HG03066 (cell line): ENCODE measurements at regions not wholly inside any gene's neighbourhood (a gene's known extent, or its start where the extent isn't known, plus 50 kb on each side); places are given as distances from the start of the nearest gene placed in this dataset.
A peak's percentile ranks its signal among the peaks of the same experiment; 100 is the strongest.

Experiments used
- ATAC-seq: cut with Tn5 transposase; IDR thresholded peaks from one replicate; pipeline ENCODE4 v1.9.1; 2021; ENCODE audit warnings: low read depth; ENCODE audit not compliant: unreplicated experiment

- no peak for ATAC-seq
These were observed 399.4 kb upstream of the ITGA1 start for GRCh38 chr5:52388349-52388748.

- no peak for ATAC-seq
These were observed 395.4 kb upstream of the ITGA1 start for GRCh38 chr5:52392321-52392720.

- ATAC-seq: no peak
These were observed 377.9 kb upstream of the ITGA1 start for GRCh38 chr5:52409835-52410234.

GRCh38 chr5:52419357-52419756 lies 368.4 kb upstream of the ITGA1 start:
- ATAC-seq: no peak

DNA sequence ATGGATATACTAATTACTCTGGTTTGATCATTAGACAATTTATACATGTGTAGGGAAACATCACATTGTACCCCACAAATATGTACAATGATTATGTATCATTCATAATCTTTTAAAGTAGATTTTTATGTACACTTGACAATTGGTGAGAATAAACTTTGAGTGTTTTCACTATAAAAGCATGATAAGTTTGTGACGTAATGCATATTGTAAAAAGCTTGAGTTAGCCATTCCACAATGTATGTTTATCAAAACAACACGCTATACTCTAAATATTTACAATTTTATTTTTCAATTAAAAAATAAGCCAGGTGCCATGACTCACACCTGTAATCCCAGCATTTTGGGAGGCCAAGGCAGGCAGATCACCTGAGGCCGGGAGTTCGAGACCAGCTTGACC lies 360.1 kb upstream of the ITGA1 start:
- ATAC-seq: no peak

- ATAC-seq: no peak
These were observed 358.7 kb upstream of the ITGA1 start for GRCh38 chr5:52428977-52429489.

GRCh38 chr5:52441768-52442167 lies 345.9 kb upstream of the ITGA1 start:
- no peak for ATAC-seq

- no peak for ATAC-seq
These were observed 344.5 kb upstream of the ITGA1 start for GRCh38 chr5:52443187-52443586.

DNA sequence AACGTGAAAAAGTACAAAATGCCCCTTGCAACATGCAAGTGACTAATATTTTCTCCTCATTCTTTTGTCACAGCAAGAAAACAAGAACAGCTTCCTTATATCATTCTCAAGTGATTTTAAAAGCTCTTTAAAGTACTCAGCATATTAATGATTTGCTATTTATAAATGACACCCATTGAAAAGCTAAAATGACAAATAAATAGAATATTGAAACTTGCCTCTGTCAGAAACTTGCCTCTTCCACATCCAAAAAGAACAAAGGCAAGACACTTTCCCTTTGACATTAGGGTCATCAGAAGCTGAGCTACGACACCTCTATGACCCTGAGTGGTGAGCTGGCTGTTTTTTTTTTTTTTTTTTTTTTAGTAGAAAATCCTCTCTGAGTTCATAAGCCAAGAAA lies 339.6 kb upstream of the ITGA1 start:
- ATAC-seq: no peak

DNA sequence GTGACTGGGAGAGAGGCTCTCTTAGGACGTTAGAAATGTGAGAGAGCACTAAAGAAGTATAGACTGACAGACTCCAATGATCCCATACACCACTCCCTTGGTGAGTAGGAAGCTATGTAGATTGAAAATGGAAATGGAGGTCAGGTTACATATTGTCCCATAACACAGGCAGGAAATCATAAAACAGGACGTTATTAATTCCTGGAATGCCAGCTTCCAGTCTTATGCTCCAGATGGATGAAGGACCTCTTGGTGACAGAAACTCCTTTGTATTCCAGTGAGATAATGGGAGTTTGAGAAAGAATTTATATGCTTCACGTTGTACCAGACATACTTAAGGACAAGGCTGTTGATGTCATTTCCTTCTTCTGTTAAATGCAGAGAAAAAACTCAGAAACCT lies 338.2 kb upstream of the ITGA1 start:
- ATAC-seq: no peak

GRCh38 chr5:52452098-52452497 lies 335.6 kb upstream of the ITGA1 start:
- ATAC-seq: no peak

- ATAC-seq: no peak
These were observed 334.5 kb upstream of the ITGA1 start for GRCh38 chr5:52453176-52453575.

- no peak for ATAC-seq
These were observed 331.8 kb upstream of the ITGA1 start for GRCh38 chr5:52455920-52456319.

DNA sequence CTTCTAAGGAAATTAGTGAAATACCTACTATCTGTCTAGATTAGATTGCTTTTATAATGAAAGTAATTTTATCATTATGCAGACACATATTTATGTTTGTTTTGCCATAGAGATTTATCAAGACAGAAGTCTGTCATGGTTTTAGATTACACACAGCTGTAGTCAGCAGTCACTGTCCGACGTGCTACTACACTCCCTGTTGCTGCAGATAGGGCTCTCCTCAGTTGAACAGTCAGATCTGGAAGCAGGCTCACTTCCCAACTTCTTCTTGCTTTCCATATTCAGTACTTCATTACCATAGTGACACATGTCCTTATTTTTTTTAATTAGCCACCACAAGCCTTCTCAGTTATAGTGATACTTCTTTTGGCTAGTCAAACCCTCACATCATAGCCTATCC lies 329.9 kb upstream of the ITGA1 start:
- ATAC-seq: no peak

- no peak for ATAC-seq
These were observed 321.6 kb upstream of the ITGA1 start for GRCh38 chr5:52466113-52466512.

- no peak for ATAC-seq
These were observed 320.8 kb upstream of the ITGA1 start for GRCh38 chr5:52466749-52467520.

DNA sequence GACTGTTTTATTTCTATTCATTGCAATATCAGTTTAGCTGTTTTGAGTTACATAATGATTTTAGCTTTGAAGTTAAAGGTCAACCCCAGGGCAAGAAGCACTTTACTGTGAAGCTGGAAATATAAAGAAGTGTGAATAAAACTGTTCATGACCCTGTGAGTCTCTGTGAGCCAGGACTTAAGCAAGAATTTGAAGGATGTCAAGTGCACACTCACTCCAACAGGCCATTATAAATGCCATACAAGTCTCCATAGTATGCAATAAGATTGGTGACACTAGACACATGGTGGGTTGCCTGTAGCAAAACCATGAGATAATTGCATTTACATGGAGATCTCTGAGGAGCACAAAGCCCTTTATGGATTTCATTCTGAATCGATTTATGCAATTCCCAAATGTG lies 318.7 kb upstream of the ITGA1 start:
- ATAC-seq: no peak

GRCh38 chr5:52469420-52469819 lies 318.3 kb upstream of the ITGA1 start:
- peak; percentile 80 for ATAC-seq

- ATAC-seq: peak; percentile 46
These were observed 317.9 kb upstream of the ITGA1 start for GRCh38 chr5:52469835-52470234.

- no peak for ATAC-seq
These were observed 311.4 kb upstream of the ITGA1 start for GRCh38 chr5:52476346-52476745.

DNA sequence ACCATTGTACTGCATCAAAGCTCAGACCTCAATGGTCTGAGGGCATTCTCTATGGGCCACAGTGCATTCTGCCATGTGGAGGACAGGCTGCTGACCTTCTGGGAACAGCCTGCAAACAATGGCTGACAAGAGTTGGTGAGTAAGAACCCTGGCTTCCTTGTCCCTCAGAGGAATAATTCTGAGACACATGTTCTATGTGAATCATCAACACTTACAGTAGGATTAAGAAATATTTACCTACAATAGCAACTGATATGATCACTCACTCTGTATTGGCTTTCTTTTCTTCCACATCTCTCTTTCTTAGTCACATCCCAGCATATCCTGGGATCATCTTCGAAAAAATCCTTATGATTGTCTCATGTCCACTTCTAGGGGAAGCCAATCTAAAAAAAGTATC lies 306.5 kb upstream of the ITGA1 start:
- no peak for ATAC-seq

DNA sequence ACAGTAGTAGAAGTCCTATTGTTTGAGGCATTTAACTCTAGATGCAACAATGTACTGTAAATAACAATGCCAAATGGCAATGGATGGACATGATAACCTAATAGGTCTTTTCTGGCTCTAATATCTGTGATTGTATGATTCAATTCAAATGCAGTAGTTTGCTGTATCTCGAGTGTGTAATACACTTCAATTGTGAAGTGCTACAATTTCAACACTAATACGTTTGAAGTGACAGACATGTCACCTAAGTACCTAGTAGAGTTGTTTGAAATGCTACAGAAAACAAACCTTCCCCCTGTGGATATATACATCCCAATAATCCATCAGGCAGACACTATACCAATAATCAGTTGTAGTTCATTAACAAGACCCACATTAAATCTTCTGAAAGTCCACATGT lies 305.9 kb upstream of the ITGA1 start:
- ATAC-seq: no peak
